ENCODE measurements at regions not wholly inside any gene's neighbourhood (a gene's known extent, or its start where the extent isn't known, plus 50 kb on each side); places are given as distances from the start of the nearest gene placed in this dataset.
"Not testable (repeated sequence)": the region's sequence is repeated elsewhere in the genome, so short reads cannot be mapped to it uniquely, and the experiment has no call there.

GRCh38 chr13:54092686-54093085 lies 1064.1 kb downstream of the OLFM4 start:
- no peaks in the 10 kb centered on the region for H3K36me3 ChIP-seq (replicated peaks)
- no peak overlapping the region for H3K4me3 ChIP-seq (ENCODE audit: low read depth, low read length)
- in situ Hi-C loops (cut with HindIII; ENCODE audit: low pct_ligation_motif_present, low sequenced_read_pairs): no loop called here
- no peaks in the 10 kb centered on the region for H3K27me3 ChIP-seq (replicated peaks)
- no peak for TF ChIP-seq CTCF (IDR thresholded peaks at IDR 0.05; ENCODE audit: low read depth, low read length, missing control alignments)
- no peak for DNase-seq
- no peak overlapping the region for H3K27ac ChIP-seq

GRCh38 chr13:54110597-54110996 lies 1082.0 kb downstream of the OLFM4 start:
- no peak for DNase-seq
- H3K4me3 ChIP-seq (ENCODE audit: low read depth, low read length): no peak overlapping the region
- H3K36me3 ChIP-seq (replicated peaks): no peaks in the 10 kb centered on the region
- H3K27me3 ChIP-seq (replicated peaks): no peaks in the 10 kb centered on the region
- no peak overlapping the region for H3K27ac ChIP-seq
- in situ Hi-C loops (cut with HindIII; ENCODE audit: low pct_ligation_motif_present, low sequenced_read_pairs): no loop called here
- TF ChIP-seq CTCF (IDR thresholded peaks at IDR 0.05; ENCODE audit: low read depth, low read length, missing control alignments): no peak

- no peak for TF ChIP-seq CTCF (IDR thresholded peaks at IDR 0.05; ENCODE audit: low read depth, low read length, missing control alignments)
- Histone ChIP-seq H3K27ac (no peak overlapping the region), H3K4me3 (ENCODE audit: low read depth, low read length) (no peak overlapping the region), H3K36me3 (replicated peaks) (no peaks in the 10 kb centered on the region), H3K27me3 (replicated peaks) (no peaks in the 10 kb centered on the region)
- DNase-seq: no peak
- in situ Hi-C loops (cut with HindIII; ENCODE audit: low pct_ligation_motif_present, low sequenced_read_pairs): no loop called here
These were observed 1096.1 kb downstream of the OLFM4 start for GRCh38 chr13:54124700-54125099.

- H3K27ac ChIP-seq; H3K4me3 ChIP-seq (ENCODE audit: low read depth, low read length); H3K27me3 ChIP-seq (replicated peaks); H3K36me3 ChIP-seq (replicated peaks); DNase-seq; in situ Hi-C loops (cut with HindIII; ENCODE audit: low pct_ligation_motif_present, low sequenced_read_pairs): not testable (repeated sequence)
These were observed 1102.3 kb downstream of the OLFM4 start for GRCh38 chr13:54130931-54131330.

GRCh38 chr13:54131433-54131832 lies 1102.8 kb downstream of the OLFM4 start:
- H3K27ac ChIP-seq; DNase-seq; H3K4me3 ChIP-seq (ENCODE audit: low read depth, low read length); H3K36me3 ChIP-seq (replicated peaks); H3K27me3 ChIP-seq (replicated peaks); in situ Hi-C loops (cut with HindIII; ENCODE audit: low pct_ligation_motif_present, low sequenced_read_pairs): not testable (repeated sequence)

- DNase-seq; in situ Hi-C loops (cut with HindIII; ENCODE audit: low pct_ligation_motif_present, low sequenced_read_pairs): not testable (repeated sequence)
These were observed 1103.5 kb downstream of the OLFM4 start for GRCh38 chr13:54132127-54132526.

GRCh38 chr13:54132720-54133119 lies 1104.1 kb downstream of the OLFM4 start:
- in situ Hi-C loops (cut with HindIII; ENCODE audit: low pct_ligation_motif_present, low sequenced_read_pairs); H3K4me3 ChIP-seq (ENCODE audit: low read depth, low read length); H3K27me3 ChIP-seq (replicated peaks); H3K36me3 ChIP-seq (replicated peaks); H3K27ac ChIP-seq; DNase-seq: not testable (repeated sequence)

More at GRCh38 chr13:54132127-54132526, 1103.5 kb downstream of the OLFM4 start:
- H3K27me3 ChIP-seq (replicated peaks); H3K4me3 ChIP-seq (ENCODE audit: low read depth, low read length); H3K36me3 ChIP-seq (replicated peaks); H3K27ac ChIP-seq: not testable (repeated sequence)

- no peak for TF ChIP-seq CTCF (IDR thresholded peaks at IDR 0.05; ENCODE audit: low read depth, low read length, missing control alignments)
- H3K4me3 ChIP-seq (ENCODE audit: low read depth, low read length): no peak overlapping the region
- DNase-seq: no peak
- no peaks in the 10 kb centered on the region for H3K27me3 ChIP-seq (replicated peaks)
- H3K36me3 ChIP-seq (replicated peaks): no peaks in the 10 kb centered on the region
- in situ Hi-C loops (cut with HindIII; ENCODE audit: low pct_ligation_motif_present, low sequenced_read_pairs): no loop called here
- H3K27ac ChIP-seq: no peak overlapping the region
These were observed 1105.1 kb downstream of the OLFM4 start for GRCh38 chr13:54133746-54134145.
